Mesendoderm (in vitro differentiated cells): ENCODE measurements at regions not wholly inside any gene's neighbourhood (a gene's known extent, or its start where the extent isn't known, plus 50 kb on each side); places are given as distances from the start of the nearest gene placed in this dataset.
A peak's percentile ranks its signal among the peaks of the same experiment; 100 is the strongest.

ENCODE experiments used
- DNase-seq: peaks from one replicate; pipeline ENCODE4 v3.0.0; 2013
- H2AK5ac ChIP-seq: 2 replicates; pipeline ENCODE4 v1.6.1; 2013; ENCODE audit warnings: low read length, inconsistent platforms
- H2BK120ac ChIP-seq: 2 replicates; pipeline ENCODE4 v1.6.1; 2013; ENCODE audit warnings: low read depth, mild to moderate bottlenecking, low read length, moderate library complexity, mixed read lengths
- H2BK15ac ChIP-seq: replicated peaks from 2 replicates; pipeline ENCODE4 v1.6.1; 2013; ENCODE audit warnings: low read depth, mild to moderate bottlenecking, moderate library complexity
- H2BK5ac ChIP-seq: 2 replicates; pipeline ENCODE4 v1.6.1; 2013; ENCODE audit warnings: low read length, inconsistent platforms
- H3K18ac ChIP-seq: 2 replicates; pipeline ENCODE4 v1.6.1; 2013; ENCODE audit warnings: mild to moderate bottlenecking, low read length, mixed read lengths
- H3K23ac ChIP-seq: one replicate; pipeline ENCODE4 v1.6.1; 2013; ENCODE audit warnings: low read length
- H3K27ac ChIP-seq: 2 replicates; pipeline ENCODE4 v1.5.1; 2013; ENCODE audit warnings: low read depth, mild to moderate bottlenecking, inconsistent platforms, low read length, moderate library complexity
- H3K27me3 ChIP-seq: 2 replicates; pipeline ENCODE4 v1.6.1; 2013; ENCODE audit warnings: low read length, control low read depth, mild to moderate bottlenecking, inconsistent platforms; ENCODE audit not compliant: insufficient read depth, poor library complexity
- H3K36me3 ChIP-seq: 2 replicates; pipeline ENCODE4 v1.6.1; 2013; ENCODE audit warnings: low read length, inconsistent platforms; ENCODE audit not compliant: control insufficient read depth, insufficient read depth
- H3K4ac ChIP-seq: one replicate; pipeline ENCODE4 v1.6.1; 2013; ENCODE audit warnings: low read depth, mild to moderate bottlenecking, low read length, moderate library complexity
- H3K4me1 ChIP-seq: 2 replicates; pipeline ENCODE4 v1.6.1; 2013; ENCODE audit warnings: low read depth, low read length, inconsistent platforms; ENCODE audit not compliant: control insufficient read depth
- H3K4me2 ChIP-seq: 2 replicates; pipeline ENCODE4 v1.6.1; 2013; ENCODE audit warnings: low read length
- H3K4me3 ChIP-seq: 2 replicates; pipeline ENCODE4 v1.5.1; 2013; ENCODE audit warnings: mild to moderate bottlenecking, low read length
- H3K56ac ChIP-seq: one replicate; pipeline ENCODE4 v1.6.1; 2013; ENCODE audit warnings: low read length
- H3K79me1 ChIP-seq: 2 replicates; pipeline ENCODE4 v1.6.1; 2013; ENCODE audit warnings: low read length, inconsistent platforms
- H3K79me2 ChIP-seq: 2 replicates; pipeline ENCODE4 v1.6.1; 2013; ENCODE audit warnings: mild to moderate bottlenecking, low read length; ENCODE audit not compliant: control insufficient read depth, insufficient read depth
- H3K9ac ChIP-seq: 2 replicates; pipeline ENCODE4 v1.6.1; 2013; ENCODE audit warnings: low read length, inconsistent platforms
- H4K5ac ChIP-seq: one replicate; pipeline ENCODE4 v1.6.1; 2013; ENCODE audit warnings: low read length
- H4K8ac ChIP-seq: one replicate; pipeline ENCODE4 v1.6.1; 2013; ENCODE audit warnings: low read depth, mild to moderate bottlenecking, control low read depth, low read length, moderate library complexity
- WGBS: extraction: QIAGEN DNeasy Blood & Tissue Kit; methylation state at CpG from one replicate; pipeline ENCODE4 v1.1.7; 2013; ENCODE audit warnings: low lambda C conversion rate, missing lambda C conversion rate; ENCODE audit not compliant: insufficient coverage; ENCODE audit errors: extremely low coverage; 5-methylcytosine and 5-hydroxymethylcytosine counted together

- Histone ChIP-seq H3K36me3 (no peaks in the 10 kb centered on the region), H2BK15ac (no peak overlapping the region), H3K79me1 (no peaks in the 10 kb centered on the region), H3K4me3 (no peak overlapping the region), H2BK5ac (no peak overlapping the region), H4K8ac (no peak overlapping the region), H3K79me2 (no peaks in the 10 kb centered on the region), H2BK120ac (no peak overlapping the region), H3K23ac (no peak overlapping the region), H3K9ac (no peak overlapping the region), H2AK5ac (no peak overlapping the region), H3K4me2 (no peak overlapping the region), H3K4me1 (no peaks in the 10 kb centered on the region), H3K27ac (no peak overlapping the region), H3K4ac (no peak overlapping the region), H4K5ac (no peak overlapping the region), H3K18ac (no peak overlapping the region), H3K56ac (no peak overlapping the region), H3K27me3 (no peaks in the 10 kb centered on the region)
- DNase-seq: no peak
- WGBS: no CpG with 5 or more reads among the region's 4 CpGs
These were observed 119.5 kb upstream of the RGS6 start for GRCh38 chr14:71812693-71813092.

GRCh38 chr14:71815110-71815509, 117.1 kb upstream of the RGS6 start:
- H3K79me1 ChIP-seq: no peaks in the 10 kb centered on the region
- H3K23ac ChIP-seq: no peak overlapping the region
- H3K4ac ChIP-seq: no peak overlapping the region
- no peak overlapping the region for H2AK5ac ChIP-seq
- H3K56ac ChIP-seq: no peak overlapping the region
- H3K27me3 ChIP-seq: no peaks in the 10 kb centered on the region
- H4K5ac ChIP-seq: no peak overlapping the region
- H3K18ac ChIP-seq: no peak overlapping the region
- H3K4me3 ChIP-seq: no peak overlapping the region
- DNase-seq: no peak
- H3K27ac ChIP-seq: no peak overlapping the region
- no peak overlapping the region for H3K9ac ChIP-seq
- H2BK120ac ChIP-seq: no peak overlapping the region
- no CpG with 5 or more reads among the region's 4 CpGs for WGBS
- no peak overlapping the region for H2BK5ac ChIP-seq
- no peaks in the 10 kb centered on the region for H3K36me3 ChIP-seq
- H3K4me1 ChIP-seq: no peaks in the 10 kb centered on the region
- no peak overlapping the region for H3K4me2 ChIP-seq
- H4K8ac ChIP-seq: no peak overlapping the region
- H3K79me2 ChIP-seq: no peaks in the 10 kb centered on the region
- no peak overlapping the region for H2BK15ac ChIP-seq

- H3K18ac ChIP-seq: peak overlapping the region; percentile 23
- no peaks in the 10 kb centered on the region for H3K79me1 ChIP-seq
- no CpG with 5 or more reads among the region's 5 CpGs for WGBS
- H3K27me3 ChIP-seq: no peaks in the 10 kb centered on the region
- H2AK5ac ChIP-seq: no peak overlapping the region
- H3K23ac ChIP-seq: no peak overlapping the region
- H3K36me3 ChIP-seq: no peaks in the 10 kb centered on the region
- H3K27ac ChIP-seq: no peak overlapping the region
- H2BK15ac ChIP-seq: no peak overlapping the region
- no peak overlapping the region for H4K5ac ChIP-seq
- no peak overlapping the region for H3K4me3 ChIP-seq
- H2BK120ac ChIP-seq: no peak overlapping the region
- no peak overlapping the region for H4K8ac ChIP-seq
- H3K56ac ChIP-seq: no peak overlapping the region
- H3K4me1 ChIP-seq: peaks cover 3% of the 10 kb centered on the region
- no peak overlapping the region for H2BK5ac ChIP-seq
- H3K79me2 ChIP-seq: no peaks in the 10 kb centered on the region
- H3K4ac ChIP-seq: no peak overlapping the region
- DNase-seq: no peak
- no peak overlapping the region for H3K9ac ChIP-seq
- H3K4me2 ChIP-seq: no peak overlapping the region
These were observed 107.4 kb upstream of the RGS6 start for GRCh38 chr14:71824816-71825215.

- H3K27ac ChIP-seq: no peak overlapping the region
- no peak overlapping the region for H2AK5ac ChIP-seq
- H3K27me3 ChIP-seq: no peaks in the 10 kb centered on the region
- H2BK5ac ChIP-seq: no peak overlapping the region
- H3K79me2 ChIP-seq: no peaks in the 10 kb centered on the region
- no peak overlapping the region for H3K4me3 ChIP-seq
- no peak overlapping the region for H3K9ac ChIP-seq
- H3K23ac ChIP-seq: no peak overlapping the region
- WGBS: no CpG with 5 or more reads among the region's 3 CpGs
- H3K4ac ChIP-seq: no peak overlapping the region
- no peak overlapping the region for H3K18ac ChIP-seq
- H3K4me1 ChIP-seq: peaks cover 1% of the 10 kb centered on the region
- H4K5ac ChIP-seq: no peak overlapping the region
- no peak overlapping the region for H4K8ac ChIP-seq
- H3K79me1 ChIP-seq: no peaks in the 10 kb centered on the region
- no peak for DNase-seq
- H3K56ac ChIP-seq: no peak overlapping the region
- no peak overlapping the region for H3K4me2 ChIP-seq
- H2BK15ac ChIP-seq: no peak overlapping the region
- H3K36me3 ChIP-seq: no peaks in the 10 kb centered on the region
- H2BK120ac ChIP-seq: no peak overlapping the region
These were observed 98.8 kb upstream of the RGS6 start for GRCh38 chr14:71833476-71833875.

- no peaks in the 10 kb centered on the region for H3K79me2 ChIP-seq
- no peak overlapping the region for H3K23ac ChIP-seq
- no peak for DNase-seq
- no peak overlapping the region for H2AK5ac ChIP-seq
- H4K5ac ChIP-seq: no peak overlapping the region
- WGBS: no CpG with 5 or more reads among the region's 4 CpGs
- no peak overlapping the region for H3K4me2 ChIP-seq
- H3K9ac ChIP-seq: no peak overlapping the region
- no peak overlapping the region for H2BK120ac ChIP-seq
- H3K4me3 ChIP-seq: no peak overlapping the region
- no peak overlapping the region for H3K18ac ChIP-seq
- H3K27ac ChIP-seq: no peak overlapping the region
- peaks cover 1% of the 10 kb centered on the region for H3K4me1 ChIP-seq
- H3K79me1 ChIP-seq: no peaks in the 10 kb centered on the region
- H3K4ac ChIP-seq: no peak overlapping the region
- H3K36me3 ChIP-seq: no peaks in the 10 kb centered on the region
- no peak overlapping the region for H2BK15ac ChIP-seq
- no peaks in the 10 kb centered on the region for H3K27me3 ChIP-seq
- no peak overlapping the region for H2BK5ac ChIP-seq
- H3K56ac ChIP-seq: no peak overlapping the region
- H4K8ac ChIP-seq: no peak overlapping the region
These were observed 97.7 kb upstream of the RGS6 start for GRCh38 chr14:71834284-71835204.

- Histone ChIP-seq H2AK5ac (no peak overlapping the region), H3K27ac (no peak overlapping the region), H3K18ac (no peak overlapping the region), H3K36me3 (no peaks in the 10 kb centered on the region), H4K5ac (no peak overlapping the region), H3K4me3 (no peak overlapping the region), H3K79me2 (no peaks in the 10 kb centered on the region), H4K8ac (no peak overlapping the region), H3K56ac (no peak overlapping the region), H2BK120ac (no peak overlapping the region), H3K79me1 (no peaks in the 10 kb centered on the region), H3K9ac (no peak overlapping the region), H3K27me3 (no peaks in the 10 kb centered on the region), H2BK15ac (peak overlapping the region; percentile 36), H3K4me2 (no peak overlapping the region), H3K23ac (no peak overlapping the region), H3K4ac (no peak overlapping the region), H2BK5ac (no peak overlapping the region), H3K4me1 (no peaks in the 10 kb centered on the region)
- peak; percentile 82 for DNase-seq
These were observed 80.0 kb upstream of the RGS6 start for GRCh38 chr14:71852181-71852580.
